SJCRH30 (cell line): ENCODE measurements at regions not wholly inside any gene's neighbourhood (a gene's known extent, or its start where the extent isn't known, plus 50 kb on each side); places are given as distances from the start of the nearest gene placed in this dataset.
A peak's percentile ranks its signal among the peaks of the same experiment; 100 is the strongest.

Experiments
- DNase-seq, 2 experiments: peaks; one replicate each; pipeline ENCODE4 v3.0.0-alpha.2; 2015 to 2020
- H3K27ac ChIP-seq: fragments of 250-450 bp; sonication (Bioruptor Pico); 2 replicates; pipeline ENCODE4 v1.5.1; 2020; ENCODE audit warnings: mild to moderate bottlenecking, moderate library complexity
- H3K27me3 ChIP-seq: fragments of 250-450 bp; sonication (Bioruptor Pico); 2 replicates; pipeline ENCODE4 v1.5.1; 2020; ENCODE audit warnings: mild to moderate bottlenecking, moderate library complexity
- H3K36me3 ChIP-seq: fragments of 250-450 bp; sonication (Bioruptor Pico); 2 replicates; pipeline ENCODE4 v1.5.1; 2020; ENCODE audit warnings: mild to moderate bottlenecking, moderate library complexity
- H3K4me1 ChIP-seq: fragments of 250-450 bp; sonication (Bioruptor Pico); 2 replicates; pipeline ENCODE4 v1.5.1; 2020; ENCODE audit warnings: mild to moderate bottlenecking, moderate library complexity
- H3K4me3 ChIP-seq: fragments of 250-450 bp; sonication (Bioruptor Pico); 2 replicates; pipeline ENCODE4 v1.5.1; 2020; ENCODE audit warnings: mild to moderate bottlenecking, moderate library complexity
- H3K9me3 ChIP-seq: fragments of 250-450 bp; sonication (Bioruptor Pico); replicated peaks from 2 replicates; pipeline ENCODE4 v1.5.1; 2020; ENCODE audit warnings: mild to moderate bottlenecking, moderate library complexity

DNA sequence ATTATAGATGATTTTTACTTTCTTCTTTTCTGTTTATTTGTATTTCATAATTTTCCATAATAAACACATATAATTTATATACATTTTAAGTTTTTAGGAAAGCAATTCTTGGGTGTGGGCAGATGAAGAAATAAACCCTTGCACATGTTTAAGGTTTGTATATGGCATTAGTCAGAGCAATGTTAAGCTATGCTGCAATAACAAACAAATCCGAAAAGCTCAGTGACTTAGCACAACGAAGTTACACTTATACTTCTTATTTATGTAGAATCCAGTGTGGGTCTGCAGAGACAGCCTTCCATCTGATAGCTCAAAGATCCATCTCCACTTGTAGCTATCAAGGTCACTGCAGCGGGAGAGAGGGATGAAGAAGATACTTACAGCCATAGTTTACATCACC is 68.5 kb upstream of the BARX2 start:
- no peak for DNase-seq
- Histone ChIP-seq H3K9me3 (no peaks in the 10 kb centered on the region), H3K27ac (no peak overlapping the region), H3K4me1 (no peaks in the 10 kb centered on the region), H3K27me3 (no peaks in the 10 kb centered on the region), H3K36me3 (no peaks in the 10 kb centered on the region), H3K4me3 (no peak overlapping the region)

DNA sequence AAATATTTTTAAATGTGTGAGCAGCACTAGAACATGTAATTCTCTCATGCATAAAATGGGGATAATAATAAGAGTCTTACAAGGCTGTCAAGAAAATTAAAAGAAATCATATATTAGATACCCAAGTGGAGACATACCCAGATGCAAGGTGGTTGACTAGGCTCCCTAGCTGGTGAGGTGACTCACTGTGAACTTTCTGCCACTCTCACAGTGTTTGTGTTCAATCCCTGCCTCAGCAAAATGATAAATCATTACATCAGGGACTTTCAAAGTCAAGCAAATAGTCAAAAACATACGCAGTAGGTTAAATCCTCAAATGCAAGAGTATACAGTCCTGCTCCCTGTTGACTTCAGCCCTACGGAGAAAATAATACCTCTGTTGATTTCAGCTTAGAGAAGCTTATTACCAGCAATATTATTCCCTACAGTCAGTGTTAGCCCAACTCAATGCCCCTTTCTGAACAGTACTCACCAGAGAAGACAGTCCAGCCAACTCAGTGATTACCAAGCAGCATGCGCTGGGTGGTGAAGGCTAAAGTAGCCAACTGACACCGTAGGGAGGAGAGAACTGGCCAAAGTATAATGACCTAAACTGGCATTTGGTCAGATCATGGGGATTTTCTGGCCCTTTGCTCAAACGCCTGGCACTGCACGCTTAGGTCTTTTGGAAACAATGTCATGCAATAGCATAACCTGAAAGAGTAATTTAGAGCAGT is 73.1 kb upstream of the BARX2 start:
- Histone ChIP-seq H3K36me3 (no peaks in the 10 kb centered on the region), H3K9me3 (no peaks in the 10 kb centered on the region), H3K4me1 (no peaks in the 10 kb centered on the region), H3K27ac (no peak overlapping the region), H3K4me3 (no peak overlapping the region), H3K27me3 (no peaks in the 10 kb centered on the region)
- DNase-seq, result no peak

DNA sequence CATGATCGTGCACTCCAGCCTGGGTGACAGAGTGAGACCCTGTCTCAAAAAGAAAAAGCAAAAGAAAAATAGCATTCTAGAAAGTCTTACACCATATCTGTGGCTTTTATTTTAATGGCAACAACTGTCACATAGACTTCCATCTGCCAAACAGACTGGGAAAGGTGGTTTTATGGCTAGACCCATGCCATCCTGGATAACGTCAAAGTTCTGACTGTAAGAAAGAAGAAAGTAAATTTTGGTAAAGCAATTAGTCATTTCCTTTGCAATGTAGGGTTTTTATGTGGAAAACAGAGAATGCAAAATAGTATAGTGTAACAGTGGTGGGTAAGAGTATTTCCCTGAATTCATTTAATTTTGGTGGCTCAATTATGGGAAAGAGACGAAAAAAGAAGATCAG is 75.5 kb upstream of the BARX2 start:
- Histone ChIP-seq H3K36me3 (no peaks in the 10 kb centered on the region), H3K4me1 (no peaks in the 10 kb centered on the region), H3K9me3 (no peaks in the 10 kb centered on the region), H3K27ac (no peak overlapping the region), H3K4me3 (no peak overlapping the region), H3K27me3 (no peaks in the 10 kb centered on the region)
- no peak for DNase-seq

DNA sequence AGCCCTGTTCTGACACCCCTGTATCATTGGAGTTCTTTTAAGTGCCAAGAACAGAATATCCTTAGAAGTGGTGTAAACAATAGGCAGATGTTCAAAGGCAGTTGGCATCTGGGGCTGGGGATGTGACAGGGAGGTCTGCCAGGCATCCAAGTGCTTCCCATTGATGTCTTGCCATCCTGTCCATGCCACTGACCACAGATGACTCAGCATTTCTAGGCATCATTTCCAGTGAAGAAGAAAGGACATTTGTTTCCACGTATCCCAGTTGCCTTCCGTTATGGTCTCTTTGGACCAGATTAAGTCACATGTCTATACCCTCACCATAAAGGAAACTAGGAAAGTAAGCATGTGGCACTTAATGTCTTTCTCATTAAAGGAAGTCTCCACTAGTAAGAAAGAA is 76.7 kb upstream of the BARX2 start:
- DNase-seq, result no peak
- Histone ChIP-seq H3K4me1 (no peaks in the 10 kb centered on the region), H3K36me3 (no peaks in the 10 kb centered on the region), H3K27me3 (no peaks in the 10 kb centered on the region), H3K27ac (no peak overlapping the region), H3K4me3 (no peak overlapping the region), H3K9me3 (no peaks in the 10 kb centered on the region)

DNA sequence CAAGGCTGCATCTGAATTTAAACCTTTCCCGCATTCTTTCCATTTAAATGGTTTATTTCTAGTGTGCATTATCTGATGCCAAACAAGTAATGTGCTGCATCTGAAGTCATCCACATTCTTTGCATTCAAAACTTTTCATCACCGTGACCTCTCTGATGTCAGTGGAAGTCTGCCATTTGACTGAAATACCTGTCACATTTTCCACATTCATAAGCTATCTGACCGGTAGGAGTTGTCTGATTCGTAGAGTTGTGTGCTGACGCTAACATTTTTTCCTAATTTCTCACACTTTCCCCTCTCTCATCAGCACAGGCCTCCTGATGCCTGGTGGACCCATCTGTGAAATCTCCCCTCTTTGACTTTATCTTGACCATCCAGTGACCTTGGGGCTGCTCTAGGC is 79.9 kb upstream of the BARX2 start:
- Histone ChIP-seq H3K27me3 (no peaks in the 10 kb centered on the region), H3K36me3 (no peaks in the 10 kb centered on the region), H3K4me1 (no peaks in the 10 kb centered on the region), H3K4me3 (no peak overlapping the region), H3K9me3 (no peaks in the 10 kb centered on the region), H3K27ac (no peak overlapping the region)
- no peak for DNase-seq

DNA sequence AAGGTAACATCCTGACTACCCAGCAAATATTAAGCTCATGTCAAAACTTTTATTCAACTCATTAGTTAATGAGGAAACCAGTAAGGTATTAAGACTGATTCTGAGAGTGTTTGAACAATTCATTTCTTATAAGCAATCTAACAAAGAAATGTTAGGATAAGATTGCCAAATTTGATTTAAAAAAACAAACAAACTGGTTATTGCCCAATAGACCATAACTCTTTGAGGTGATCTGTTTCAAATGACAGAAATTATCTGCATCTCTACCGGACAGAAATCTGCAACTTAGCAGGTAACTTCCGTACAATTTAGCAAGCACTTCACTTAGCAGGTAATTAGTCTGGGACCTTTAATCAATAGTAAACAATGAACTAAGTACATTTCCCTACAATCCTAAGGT is 82.9 kb upstream of the BARX2 start:
- Histone ChIP-seq H3K27me3 (no peaks in the 10 kb centered on the region), H3K9me3 (no peaks in the 10 kb centered on the region), H3K4me1 (no peaks in the 10 kb centered on the region), H3K36me3 (no peaks in the 10 kb centered on the region), H3K27ac (no peak overlapping the region), H3K4me3 (no peak overlapping the region)
- DNase-seq, result no peak

DNA sequence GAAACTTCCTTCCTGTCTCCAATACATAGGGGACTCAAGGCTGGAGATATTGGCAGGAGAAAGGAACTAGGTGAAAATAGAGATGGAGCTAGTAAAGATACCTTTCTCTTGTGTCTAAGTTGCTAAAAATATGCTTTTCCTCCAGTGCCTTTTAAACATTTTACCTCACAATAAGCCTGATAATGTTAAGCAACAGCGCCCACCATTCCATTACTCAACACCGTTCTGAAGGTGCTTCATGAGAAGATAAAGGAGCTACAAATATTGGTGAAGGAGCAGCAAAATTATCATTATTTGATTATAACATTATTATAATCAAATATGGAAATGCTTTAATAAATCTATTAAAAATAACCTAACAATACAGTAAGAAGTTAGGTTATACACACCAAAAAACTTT is 83.6 kb upstream of the BARX2 start:
- Histone ChIP-seq H3K36me3 (no peaks in the 10 kb centered on the region), H3K4me3 (no peak overlapping the region), H3K4me1 (no peaks in the 10 kb centered on the region; the same call in 1 of the 2 replicates), H3K9me3 (no peaks in the 10 kb centered on the region), H3K27me3 (no peaks in the 10 kb centered on the region), H3K27ac (no peak overlapping the region)
- no peak for DNase-seq

DNA sequence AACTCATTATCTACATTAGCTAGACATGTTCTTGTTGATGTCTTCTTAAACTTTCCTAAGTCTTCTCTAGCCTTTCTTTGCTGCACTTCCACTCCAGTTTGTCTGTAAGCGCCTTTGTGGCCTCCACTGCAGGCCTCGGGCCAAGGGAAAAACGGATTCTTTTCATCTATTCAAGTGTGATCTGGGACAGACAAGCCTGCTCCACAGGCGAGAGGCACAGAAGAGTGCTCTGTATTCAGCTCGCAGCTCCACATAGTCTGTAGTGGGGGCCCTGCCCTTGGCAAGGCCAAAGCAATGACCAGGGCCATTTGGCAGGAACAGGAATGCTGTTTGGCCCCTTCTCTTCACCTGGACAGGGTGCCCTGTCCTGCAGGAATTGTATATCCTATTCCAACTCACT is 84.1 kb upstream of the BARX2 start:
- no peaks in the 10 kb centered on the region for H3K9me3 ChIP-seq
- H3K27me3 ChIP-seq, result no peaks in the 10 kb centered on the region
- H3K4me1 ChIP-seq, result no peaks in the 10 kb centered on the region; the same call in 1 of the 2 replicates
- no peak overlapping the region for H3K4me3 ChIP-seq
- no peak for DNase-seq
- H3K36me3 ChIP-seq, result no peaks in the 10 kb centered on the region
- H3K27ac ChIP-seq, result no peak overlapping the region

DNA sequence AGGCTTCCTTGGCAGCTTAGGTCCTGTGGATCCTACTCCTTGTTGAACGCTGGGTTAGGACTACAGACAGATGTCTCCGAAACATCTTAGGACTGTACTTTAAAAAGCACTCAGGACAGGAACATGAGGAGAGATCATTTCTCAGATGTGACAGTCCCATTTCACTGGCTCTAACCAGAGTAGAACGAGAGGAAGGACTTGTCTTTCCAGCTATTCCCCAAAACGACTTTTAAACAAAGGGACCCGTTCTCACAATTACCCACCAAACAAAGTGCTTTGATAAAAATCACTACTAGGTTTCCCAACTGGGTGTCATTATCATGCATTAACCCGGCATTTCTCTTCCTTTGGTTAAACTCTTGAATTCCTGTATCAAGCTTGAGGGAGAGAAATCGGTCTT is 84.7 kb upstream of the BARX2 start:
- Histone ChIP-seq H3K9me3 (no peaks in the 10 kb centered on the region), H3K27ac (no peak overlapping the region), H3K27me3 (no peaks in the 10 kb centered on the region), H3K36me3 (no peaks in the 10 kb centered on the region), H3K4me1 (no peaks in the 10 kb centered on the region; the same call in 1 of the 2 replicates), H3K4me3 (no peak overlapping the region)
- DNase-seq, result no peak

DNA sequence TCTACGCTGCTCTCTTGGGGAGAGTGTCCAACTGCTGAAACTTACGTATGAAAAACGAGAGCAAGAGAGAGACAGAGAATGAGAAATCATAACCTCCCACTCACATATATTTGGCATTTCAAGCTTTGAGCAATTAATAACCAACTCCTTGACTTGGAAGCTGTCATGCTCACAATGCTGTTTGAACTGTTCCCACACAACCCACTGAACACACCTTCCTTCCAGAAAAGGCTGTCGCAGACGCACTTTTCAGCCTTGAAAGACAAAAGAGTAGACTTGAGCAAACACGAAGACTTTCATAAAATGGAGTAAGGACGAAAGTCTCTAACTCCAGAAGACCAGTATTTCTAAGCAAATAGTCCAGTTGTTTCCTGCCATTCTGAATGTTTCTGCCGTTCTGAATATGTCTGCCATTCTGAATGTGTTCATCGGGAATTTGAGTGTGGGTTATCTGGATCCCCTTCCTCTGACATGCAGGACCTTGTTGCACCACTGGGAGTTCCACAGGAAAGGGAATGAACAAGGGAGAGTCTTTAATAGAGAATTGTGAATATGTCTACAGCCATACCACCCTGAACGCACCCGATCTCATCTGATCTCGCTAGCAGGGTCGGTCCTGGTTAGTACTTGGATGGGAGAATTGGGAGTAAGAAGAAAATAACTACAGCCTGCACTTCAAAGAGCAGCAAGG is 86.2 kb upstream of the BARX2 start:
- no peaks in the 10 kb centered on the region for H3K27me3 ChIP-seq
- H3K27ac ChIP-seq, result no peak overlapping the region
- no peaks in the 10 kb centered on the region for H3K36me3 ChIP-seq
- DNase-seq, result no peak
- H3K4me3 ChIP-seq, result no peak overlapping the region
- no peaks in the 10 kb centered on the region for H3K9me3 ChIP-seq
- H3K4me1 ChIP-seq, result no peaks in the 10 kb centered on the region; the same call in 1 of the 2 replicates

DNA sequence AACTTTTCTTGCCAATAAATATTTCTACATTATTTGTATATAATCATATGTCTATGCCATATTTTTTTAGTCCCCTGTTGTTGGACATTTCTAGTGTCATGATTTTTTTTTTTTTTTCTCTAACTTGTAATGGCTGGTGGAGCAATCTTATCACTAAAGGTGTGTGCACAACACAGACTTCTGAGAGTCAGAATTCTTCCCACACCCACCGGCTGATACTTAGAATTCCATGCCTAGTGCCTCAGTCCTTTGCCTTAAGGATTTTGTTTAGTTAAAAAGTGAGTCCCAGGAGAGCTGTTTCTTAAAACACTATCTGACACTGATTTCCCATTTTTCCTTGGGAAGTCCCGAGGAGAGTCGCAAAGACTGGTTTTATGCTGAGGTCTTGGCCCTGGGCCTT is 87.7 kb upstream of the BARX2 start:
- no peaks in the 10 kb centered on the region; the same call in 1 of the 2 replicates for H3K4me1 ChIP-seq
- no peak for DNase-seq

DNA sequence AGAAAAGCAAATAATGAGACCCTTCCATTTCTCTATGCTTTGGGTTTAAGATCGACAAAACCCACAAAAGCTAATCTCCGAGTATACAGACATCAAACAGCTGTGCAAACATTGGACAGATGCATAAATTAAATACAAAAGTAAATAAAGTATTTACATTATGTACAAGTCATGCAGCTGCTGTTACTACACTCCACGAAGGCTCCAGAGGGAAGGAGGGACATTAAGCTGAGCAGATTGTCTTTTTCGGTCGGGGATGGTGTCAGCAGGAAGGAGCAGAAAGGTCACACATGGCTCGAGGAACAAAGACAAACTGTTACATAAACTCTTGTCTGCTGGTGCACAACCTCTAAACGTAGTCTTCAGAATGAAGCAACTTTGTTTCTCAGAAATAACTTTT is 88.8 kb upstream of the BARX2 start:
- no peaks in the 10 kb centered on the region for H3K27me3 ChIP-seq
- peak; percentile 40 to 58 for DNase-seq
- no peaks in the 10 kb centered on the region for H3K9me3 ChIP-seq
- H3K4me1 ChIP-seq, result no peaks in the 10 kb centered on the region; the same call in 1 of the 2 replicates
- H3K4me3 ChIP-seq, result no peak overlapping the region
- no peak overlapping the region for H3K27ac ChIP-seq
- H3K36me3 ChIP-seq, result no peaks in the 10 kb centered on the region

More for the DNA sequence above, 87.7 kb upstream of the BARX2 start:
- H3K27me3 ChIP-seq, result no peaks in the 10 kb centered on the region
- H3K27ac ChIP-seq, result no peak overlapping the region
- no peaks in the 10 kb centered on the region for H3K36me3 ChIP-seq
- H3K9me3 ChIP-seq, result no peaks in the 10 kb centered on the region
- no peak overlapping the region for H3K4me3 ChIP-seq

DNA sequence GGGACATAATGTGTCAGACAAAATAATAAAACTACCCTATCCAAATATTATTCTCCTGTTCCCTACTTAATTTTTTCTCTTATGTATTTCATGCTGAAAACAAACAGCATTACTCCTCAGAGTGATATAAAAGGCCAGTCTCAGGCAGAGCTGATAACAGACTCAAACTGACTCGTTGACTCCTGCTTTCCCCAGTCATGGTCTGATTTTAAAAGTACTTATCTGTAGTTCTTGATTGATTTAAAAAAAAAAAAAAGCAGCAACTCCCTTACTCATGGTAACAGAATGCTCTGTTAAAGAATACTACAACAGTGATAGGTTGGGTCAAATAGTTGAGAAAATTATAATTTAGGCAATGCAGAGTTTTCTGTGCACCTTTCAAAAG is 90.3 kb upstream of the BARX2 start:
- Histone ChIP-seq H3K27ac (no peak overlapping the region), H3K4me3 (no peak overlapping the region), H3K27me3 (no peaks in the 10 kb centered on the region), H3K9me3 (no peaks in the 10 kb centered on the region), H3K4me1 (peaks cover 1% of the 10 kb centered on the region; the same call in 1 of the 2 replicates), H3K36me3 (no peaks in the 10 kb centered on the region)
- DNase-seq, result no peak

DNA sequence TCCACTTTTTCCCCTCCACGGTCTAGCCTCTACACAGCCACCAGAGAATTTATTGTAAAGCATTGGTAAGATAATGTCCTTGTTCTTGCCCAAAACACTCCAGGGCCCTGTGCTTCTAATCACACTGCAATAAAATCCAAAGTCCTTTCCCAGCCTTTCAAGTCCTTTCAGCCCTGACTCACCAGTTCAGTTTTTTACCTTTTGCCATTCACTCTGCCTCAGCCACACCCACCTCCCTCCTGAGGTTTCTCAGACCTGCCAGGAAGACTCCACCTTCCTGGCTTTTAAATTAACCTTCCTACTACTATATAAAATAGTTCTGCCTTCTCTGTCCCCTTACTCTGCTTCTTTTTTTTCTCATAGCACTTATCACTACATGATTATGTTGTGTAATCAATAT is 91.0 kb upstream of the ARHGAP32 start:
- Histone ChIP-seq H3K36me3 (no peaks in the 10 kb centered on the region), H3K4me1 (peaks cover 2% of the 10 kb centered on the region; the same call in 1 of the 2 replicates), H3K27me3 (no peaks in the 10 kb centered on the region), H3K9me3 (no peaks in the 10 kb centered on the region), H3K27ac (no peak overlapping the region), H3K4me3 (no peak overlapping the region)
- DNase-seq, result no peak

DNA sequence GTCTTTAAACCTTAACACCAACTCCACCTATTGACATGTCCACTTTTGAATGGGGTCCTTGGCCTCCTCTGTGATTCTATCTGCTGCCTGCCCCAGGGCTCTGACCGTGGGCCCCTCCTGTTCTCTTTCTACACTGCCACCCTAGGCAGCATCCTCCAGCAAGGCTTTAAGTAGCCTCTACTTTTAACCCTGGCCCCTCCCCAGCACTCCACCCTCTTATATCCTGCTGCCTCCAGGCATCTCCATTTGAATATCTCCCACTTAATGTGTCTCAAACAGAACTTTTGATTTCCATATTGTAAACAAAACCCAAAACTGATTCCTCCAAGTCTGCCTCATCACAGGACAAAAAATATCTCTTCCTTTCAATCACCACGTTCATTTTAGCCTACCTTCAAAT is 90.5 kb upstream of the ARHGAP32 start:
- no peaks in the 10 kb centered on the region for H3K36me3 ChIP-seq
- H3K4me1 ChIP-seq, result peaks cover 3% of the 10 kb centered on the region
- no peak for DNase-seq
- H3K27ac ChIP-seq, result no peak overlapping the region
- H3K4me3 ChIP-seq, result no peak overlapping the region
- H3K9me3 ChIP-seq, result no peaks in the 10 kb centered on the region
- no peaks in the 10 kb centered on the region for H3K27me3 ChIP-seq
